AG04449 (cell line): ENCODE measurements at regions not wholly inside any gene's neighbourhood (a gene's known extent, or its start where the extent isn't known, plus 50 kb on each side); places are given as distances from the start of the nearest gene placed in this dataset.

Experiments used
- CTCF ChIA-PET: fragments of 350-600 bp; formaldehyde crosslinking; extraction: SDS; loops from one replicate; lab custom pipeline; 2021; ENCODE audit warnings: antibody characterized with exemption; lab: Yijun Ruan, JAX
- POLR2A ChIA-PET: fragments of 400-600, 350-600 bp; formaldehyde crosslinking; extraction: SDS; loops from one replicate; lab custom pipeline; 2020; ENCODE audit warnings: antibody characterized with exemption, inconsistent platforms; lab: Yijun Ruan, JAX
- DNase-seq: peaks from one replicate; pipeline ENCODE4 v3.0.0-alpha.2; 2010; ENCODE audit warnings: low read depth, low spot score
- H3K4me3 ChIP-seq: 2 replicates; pipeline ENCODE4 v1.5.1; 2011; ENCODE audit warnings: low read depth, mild to moderate bottlenecking, control low read depth, low read length
- TF ChIP-seq, protein P1 (sequence below): IDR thresholded peaks from one replicate; pipeline ENCODE4 v1.5.1; 2011; ENCODE audit warnings: mild to moderate bottlenecking, moderate library complexity, low read length, control low read depth, inconsistent platforms; ENCODE audit not compliant: insufficient read depth; ENCODE audit errors: missing control alignments

DNA sequence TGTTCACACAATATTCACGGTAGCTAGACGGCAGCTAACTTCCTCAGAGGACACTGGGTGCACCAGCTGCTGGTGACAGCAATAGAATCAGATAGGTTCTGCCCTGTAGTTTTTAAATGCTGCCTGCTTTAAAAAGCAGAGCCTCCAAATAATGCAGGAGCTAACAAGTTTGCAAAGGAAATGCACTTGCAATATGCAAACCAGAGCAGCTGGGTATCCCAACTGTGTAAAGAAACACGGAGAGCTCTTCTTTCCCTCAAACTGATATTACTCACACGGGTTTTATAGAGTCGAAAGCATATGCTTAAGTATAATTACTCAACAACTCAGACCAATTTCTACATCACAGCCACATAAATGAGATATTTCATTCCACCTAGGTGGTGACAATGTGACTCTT, 432.7 kb downstream of the TFAP2A start:
- CTCF ChIA-PET: no interaction called here
- POLR2A ChIA-PET: no interaction called here

DNA sequence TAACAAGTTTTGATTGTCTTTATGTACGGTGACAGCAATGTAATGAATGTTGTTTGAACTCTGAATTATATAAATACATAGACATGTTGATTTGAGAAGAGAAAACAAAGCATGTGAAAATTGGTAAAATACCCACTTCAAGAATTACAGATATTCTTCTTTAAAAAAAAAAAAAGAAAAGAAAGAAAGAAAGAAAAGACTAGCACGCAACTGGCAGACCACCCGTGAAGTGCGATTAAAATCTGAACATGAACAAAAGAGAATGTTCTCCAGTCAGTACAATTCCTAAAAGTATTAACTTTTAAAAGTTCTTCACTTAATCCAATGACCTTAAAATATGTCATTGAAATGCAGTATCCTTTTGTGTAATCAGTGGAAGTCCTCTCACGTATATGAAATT, 434.9 kb downstream of the TFAP2A start:
- ChIA-PET POLR2A (no interaction called here), CTCF (no interaction called here)
- H3K4me3 ChIP-seq: no peak overlapping the region
- TF ChIP-seq, protein P1, sequence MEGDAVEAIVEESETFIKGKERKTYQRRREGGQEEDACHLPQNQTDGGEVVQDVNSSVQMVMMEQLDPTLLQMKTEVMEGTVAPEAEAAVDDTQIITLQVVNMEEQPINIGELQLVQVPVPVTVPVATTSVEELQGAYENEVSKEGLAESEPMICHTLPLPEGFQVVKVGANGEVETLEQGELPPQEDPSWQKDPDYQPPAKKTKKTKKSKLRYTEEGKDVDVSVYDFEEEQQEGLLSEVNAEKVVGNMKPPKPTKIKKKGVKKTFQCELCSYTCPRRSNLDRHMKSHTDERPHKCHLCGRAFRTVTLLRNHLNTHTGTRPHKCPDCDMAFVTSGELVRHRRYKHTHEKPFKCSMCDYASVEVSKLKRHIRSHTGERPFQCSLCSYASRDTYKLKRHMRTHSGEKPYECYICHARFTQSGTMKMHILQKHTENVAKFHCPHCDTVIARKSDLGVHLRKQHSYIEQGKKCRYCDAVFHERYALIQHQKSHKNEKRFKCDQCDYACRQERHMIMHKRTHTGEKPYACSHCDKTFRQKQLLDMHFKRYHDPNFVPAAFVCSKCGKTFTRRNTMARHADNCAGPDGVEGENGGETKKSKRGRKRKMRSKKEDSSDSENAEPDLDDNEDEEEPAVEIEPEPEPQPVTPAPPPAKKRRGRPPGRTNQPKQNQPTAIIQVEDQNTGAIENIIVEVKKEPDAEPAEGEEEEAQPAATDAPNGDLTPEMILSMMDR: no peak
- no peak for DNase-seq

More for the DNA sequence above, 432.7 kb downstream of the TFAP2A start:
- no peak for DNase-seq
- no peak overlapping the region for H3K4me3 ChIP-seq
- TF ChIP-seq, protein P1: no peak

DNA sequence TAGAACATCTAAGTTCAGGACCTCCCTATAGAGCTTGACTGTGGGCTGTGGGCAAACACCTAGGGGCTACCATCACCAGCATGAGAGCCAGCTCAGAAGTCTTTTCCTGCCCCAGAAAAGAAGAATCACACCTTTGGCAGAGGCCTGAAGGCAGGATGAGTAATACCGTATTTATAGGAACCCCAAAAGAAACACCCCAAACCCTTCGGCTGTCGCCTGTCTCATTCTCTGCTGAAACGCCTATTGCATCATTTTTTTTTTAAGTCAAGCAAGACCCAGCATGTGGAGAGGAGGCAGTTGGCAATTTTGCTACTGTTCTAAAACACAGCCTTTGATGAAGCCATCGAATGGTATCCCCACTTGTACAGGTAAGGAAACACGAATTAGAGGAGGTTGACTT, 436.4 kb downstream of the TFAP2A start:
- DNase-seq: no peak
- TF ChIP-seq, protein P1: no peak
- ChIA-PET CTCF (no interaction called here), POLR2A (no interaction called here)
- H3K4me3 ChIP-seq: no peak overlapping the region

DNA sequence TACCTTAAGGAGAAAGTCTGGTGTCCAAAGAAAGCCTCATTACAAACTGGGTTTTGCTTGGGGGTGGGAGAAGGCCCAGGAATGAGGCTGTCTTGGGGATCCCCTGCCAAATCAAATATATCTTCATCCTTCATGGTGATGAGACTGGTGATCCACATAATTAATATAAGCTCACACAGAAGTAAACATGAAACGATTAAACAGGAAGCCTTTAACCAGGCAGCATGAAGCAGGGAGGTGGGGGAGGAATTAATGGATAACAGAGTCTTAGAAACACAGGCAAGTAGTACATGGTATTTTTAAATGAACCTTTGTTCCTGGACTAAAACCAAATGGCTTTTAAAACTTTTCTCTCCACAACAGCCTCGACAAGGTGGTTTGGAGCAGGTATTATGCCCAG, 437.5 kb downstream of the TFAP2A start:
- TF ChIP-seq, protein P1: no peak
- ChIA-PET POLR2A (no interaction called here), CTCF (no interaction called here)
- DNase-seq: no peak
- H3K4me3 ChIP-seq: no peak overlapping the region

DNA sequence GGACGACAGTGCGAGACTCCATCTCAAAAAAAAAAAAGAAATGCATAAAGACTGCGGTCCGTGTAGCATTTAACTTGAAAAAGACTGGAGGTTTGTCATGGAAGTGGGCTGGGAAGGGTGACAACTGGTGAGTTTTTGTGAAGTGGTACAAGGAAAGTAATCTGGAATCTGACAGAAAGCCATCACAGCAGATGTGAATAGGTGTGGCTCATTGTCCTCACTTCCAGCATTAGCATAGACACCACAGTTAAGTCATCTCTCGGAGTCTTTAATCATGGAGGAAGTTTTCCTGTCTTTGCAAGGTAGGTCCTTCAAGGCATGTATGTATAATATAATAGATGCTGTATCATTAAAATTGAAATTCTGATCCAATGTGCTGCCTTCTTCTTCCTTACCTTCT, 453.2 kb downstream of the TFAP2A start:
- ChIA-PET POLR2A (no interaction called here), CTCF (no interaction called here)
- no peak overlapping the region for H3K4me3 ChIP-seq
- TF ChIP-seq, protein P1: no peak
- DNase-seq: no peak

DNA sequence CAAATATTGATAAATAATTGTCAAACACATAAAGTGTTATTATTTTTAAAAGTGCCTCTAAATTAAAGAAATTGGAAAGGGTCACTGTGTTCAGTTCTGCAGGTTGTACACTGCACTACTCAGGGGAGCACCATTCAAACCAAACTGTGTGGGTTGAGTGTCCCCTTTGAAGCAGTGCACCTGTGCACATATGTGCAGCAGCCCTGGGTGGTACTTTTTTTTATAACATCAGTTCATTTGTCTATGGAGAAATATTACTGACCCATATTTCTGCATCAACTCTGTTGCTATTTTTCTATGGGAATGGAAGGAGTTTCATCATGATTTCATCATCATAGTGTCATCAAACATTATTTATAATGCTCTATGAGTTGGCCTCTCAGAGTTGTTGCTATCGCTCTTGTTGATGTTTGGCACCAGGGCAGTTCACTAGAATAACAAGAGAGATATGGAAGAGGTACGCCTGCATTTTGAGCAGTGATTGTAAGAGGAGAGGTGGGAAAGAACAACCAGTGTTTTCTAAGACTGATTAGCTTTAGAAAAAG, 457.6 kb downstream of the TFAP2A start:
- ChIA-PET POLR2A (no interaction called here), CTCF (no interaction called here)
- TF ChIP-seq, protein P1: no peak
- DNase-seq: no peak
- H3K4me3 ChIP-seq: no peak overlapping the region
